ENCODE measurements at regions not wholly inside any gene's neighbourhood (a gene's known extent, or its start where the extent isn't known, plus 50 kb on each side); places are given as distances from the start of the nearest gene placed in this dataset.

DNA sequence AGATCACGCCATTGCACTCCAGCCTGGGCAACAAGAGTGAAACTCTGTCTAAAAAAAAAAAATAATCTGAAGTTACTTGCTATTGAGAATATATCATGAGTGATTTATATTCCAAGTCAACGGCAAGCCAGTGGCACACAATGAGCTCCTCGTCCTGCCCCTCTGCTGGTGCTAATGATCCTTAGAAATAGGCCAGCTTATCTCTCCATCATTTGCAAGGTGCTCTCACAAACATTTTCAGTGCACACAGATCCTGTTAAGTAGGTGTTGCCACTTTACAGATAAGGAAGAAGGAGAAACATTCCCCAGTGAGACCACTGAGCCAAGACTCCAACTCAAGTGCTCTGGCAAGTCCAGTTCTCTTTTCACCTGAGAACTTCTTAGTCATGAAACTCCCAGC lies 91.3 kb upstream of the GPR45 start:
- peak; percentile 60 for DNase-seq

- no peak for DNase-seq
These were observed 87.3 kb upstream of the GPR45 start for GRCh38 chr2:105154119-105154818.

GRCh38 chr2:105156166-105156565 lies 85.4 kb upstream of the GPR45 start:
- no peak for DNase-seq

GRCh38 chr2:105158002-105158401 lies 83.5 kb upstream of the GPR45 start:
- no peak for DNase-seq

GRCh38 chr2:105166688-105167087 lies 74.9 kb upstream of the GPR45 start:
- DNase-seq: no peak

- DNase-seq: no peak
These were observed 73.0 kb upstream of the GPR45 start for GRCh38 chr2:105168543-105168942.

DNA sequence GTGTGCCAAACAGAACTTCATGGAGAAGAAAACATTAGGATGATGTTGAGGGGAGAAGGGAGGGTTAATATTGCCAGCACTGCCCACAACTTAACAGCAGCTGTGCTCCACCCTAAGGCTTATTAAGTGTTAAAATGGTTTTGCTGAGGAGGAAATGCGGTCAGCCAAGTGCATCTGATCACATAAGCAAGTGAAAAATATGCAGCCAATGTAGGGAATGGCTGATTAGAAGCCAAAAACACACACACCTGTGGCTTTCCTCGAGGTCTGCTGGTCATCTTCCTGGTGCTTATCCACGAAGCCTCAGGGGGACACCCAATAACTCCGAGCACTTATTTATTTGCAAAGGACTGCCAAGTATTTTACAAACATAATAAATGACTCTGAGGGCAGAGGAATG lies 66.3 kb upstream of the GPR45 start:
- no peak for DNase-seq

GRCh38 chr2:105176429-105176828 lies 65.1 kb upstream of the GPR45 start:
- DNase-seq: no peak

- DNase-seq: no peak
These were observed 64.5 kb upstream of the GPR45 start for GRCh38 chr2:105177008-105177407.

GRCh38 chr2:105177536-105178254 lies 63.8 kb upstream of the GPR45 start:
- no peak for DNase-seq

DNA sequence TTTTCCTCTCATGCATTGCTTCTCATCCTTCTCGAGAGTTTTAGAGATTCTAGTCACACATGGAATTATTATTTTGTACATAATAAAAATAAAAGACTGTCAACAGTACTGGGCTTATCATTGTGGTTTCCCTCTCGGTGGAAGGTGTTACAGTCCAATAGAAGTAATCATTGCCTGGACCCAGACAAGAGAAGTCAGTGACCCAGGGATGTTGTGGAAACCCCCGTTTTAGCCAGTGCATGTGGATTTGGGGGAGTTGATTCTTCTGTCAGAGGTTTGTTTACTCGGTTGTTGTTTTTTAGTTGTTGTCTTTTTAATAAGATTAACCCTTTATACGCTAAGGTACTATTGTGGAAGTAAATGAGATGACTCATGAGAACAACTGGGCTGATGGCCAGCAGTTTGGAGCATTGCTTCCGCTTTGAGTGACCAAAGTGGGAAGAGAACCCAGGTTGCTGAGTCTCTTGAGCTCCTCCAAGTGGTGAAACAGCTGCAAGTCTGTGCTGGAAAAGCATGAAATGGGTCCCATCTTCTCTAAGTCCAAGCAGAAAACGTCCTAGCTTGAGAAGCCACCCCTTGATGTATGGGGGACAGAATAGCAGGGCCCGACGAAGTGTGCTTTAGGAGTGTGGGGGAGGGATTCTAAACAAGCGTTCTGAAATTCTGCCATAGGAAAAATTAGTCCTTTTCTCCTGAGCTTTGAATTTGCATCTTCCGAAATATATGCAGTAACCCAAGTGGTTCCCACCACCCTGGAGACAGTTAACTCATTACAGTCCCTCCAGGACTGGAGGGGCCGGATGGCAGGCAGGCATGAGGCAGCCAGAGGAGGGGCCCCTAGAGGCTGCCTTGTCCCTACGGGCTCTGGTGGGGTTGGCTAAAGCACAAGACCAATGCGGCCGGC lies 61.8 kb upstream of the GPR45 start:
- peak; percentile 31 for DNase-seq

GRCh38 chr2:105180491-105180972 lies 61.0 kb upstream of the GPR45 start:
- peak; percentile 45 for DNase-seq

DNA sequence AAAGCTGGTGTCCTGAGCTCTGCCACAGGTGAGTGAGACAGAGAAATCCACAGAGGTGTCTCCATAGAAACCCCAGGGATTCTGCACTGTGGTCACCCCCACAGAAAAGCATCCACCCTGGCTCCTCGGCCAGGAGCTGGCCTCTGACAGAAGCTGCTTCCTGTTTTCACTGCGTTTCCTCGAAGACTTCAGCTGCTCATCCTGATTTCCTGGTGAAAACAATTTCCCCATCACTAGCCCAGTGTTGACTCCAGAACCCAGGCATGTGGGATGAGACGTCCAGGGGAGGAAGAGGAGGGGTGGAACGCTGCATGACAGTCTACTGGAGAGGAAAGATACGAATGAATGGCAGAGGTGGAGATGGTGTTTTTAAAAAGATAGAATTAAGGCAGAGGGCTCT lies 60.3 kb upstream of the GPR45 start:
- no peak for DNase-seq

DNA sequence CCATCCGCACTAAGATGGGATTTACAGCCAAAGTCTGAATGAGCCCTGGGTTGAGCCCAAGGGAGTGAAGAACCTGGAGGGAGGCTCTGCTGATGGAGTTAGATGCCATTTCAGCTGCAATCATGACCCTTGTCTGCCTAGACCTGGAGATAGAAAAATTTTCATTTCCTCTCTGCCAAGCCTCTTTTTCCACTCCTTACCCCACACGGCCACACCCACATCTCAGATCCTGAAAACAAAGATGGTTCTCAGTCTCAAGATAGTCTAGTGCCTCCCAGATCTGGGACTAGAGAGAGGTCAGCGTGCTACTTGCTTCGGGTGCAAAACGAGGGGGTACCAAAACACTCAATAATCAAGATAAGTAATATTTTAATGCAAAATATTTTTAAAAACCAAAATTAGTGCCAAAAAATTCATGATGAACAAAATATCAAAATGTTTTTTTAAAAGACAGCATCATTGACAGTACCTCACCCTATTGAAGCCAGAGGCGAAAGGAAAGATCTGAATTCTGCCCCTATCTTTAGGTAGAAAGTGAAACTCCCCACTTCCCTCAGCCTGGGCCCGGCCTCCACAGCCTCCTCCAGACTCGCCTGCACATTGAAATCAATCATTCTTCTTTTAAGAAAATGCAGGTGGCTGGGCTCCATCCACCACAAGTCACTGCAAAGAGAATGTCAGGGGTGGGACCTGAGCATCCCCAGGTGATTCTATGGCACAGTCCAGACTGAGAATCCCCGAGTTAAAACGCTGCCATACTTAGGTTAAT lies 57.8 kb upstream of the GPR45 start:
- no peak for DNase-seq

- DNase-seq: no peak
These were observed 57.1 kb upstream of the GPR45 start for GRCh38 chr2:105184420-105184819.

DNA sequence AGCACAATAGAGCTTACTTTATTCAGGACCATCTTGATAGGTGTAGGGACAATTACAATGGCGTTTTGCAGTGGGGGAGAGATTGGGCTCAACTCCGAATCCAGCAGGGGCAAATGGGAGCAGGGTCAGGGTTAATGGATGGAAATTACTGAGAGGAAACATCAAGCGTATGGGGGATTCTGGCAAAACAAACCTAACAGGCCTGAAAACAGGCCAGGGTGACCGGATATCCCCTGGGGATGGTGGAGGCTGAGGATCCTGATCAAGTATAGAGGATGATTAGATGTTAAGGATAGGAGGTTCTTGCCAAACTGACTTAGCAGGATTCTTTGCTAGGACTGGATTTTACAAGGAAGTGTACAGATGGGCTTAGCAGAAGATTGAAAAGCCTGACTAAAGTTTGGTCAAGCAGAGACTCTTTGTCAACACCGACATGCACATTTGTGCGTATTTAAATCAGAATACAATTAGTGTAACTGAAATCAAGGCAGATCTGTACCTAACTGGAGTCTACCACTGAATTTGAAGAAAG lies 54.5 kb upstream of the GPR45 start:
- no peak for DNase-seq

DNA sequence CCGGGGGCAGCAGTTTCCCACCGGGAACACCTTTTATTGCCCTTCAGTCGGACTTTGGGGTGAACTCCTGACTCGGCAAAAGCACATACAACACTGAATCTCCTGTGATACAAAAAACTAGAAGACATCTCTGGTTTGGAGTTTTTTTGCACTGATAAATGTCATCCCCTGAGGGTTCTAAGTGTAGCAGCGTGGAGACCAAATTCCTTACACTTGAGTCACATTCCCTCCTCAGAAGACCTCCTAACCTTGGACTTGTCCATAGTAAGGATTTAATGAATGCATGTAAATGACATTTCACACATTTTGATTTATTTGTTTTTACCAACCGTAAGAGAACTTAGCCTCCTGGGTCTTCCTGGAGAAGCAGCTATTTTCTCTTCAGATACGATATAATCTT lies 54.0 kb upstream of the GPR45 start:
- no peak for DNase-seq

DNA sequence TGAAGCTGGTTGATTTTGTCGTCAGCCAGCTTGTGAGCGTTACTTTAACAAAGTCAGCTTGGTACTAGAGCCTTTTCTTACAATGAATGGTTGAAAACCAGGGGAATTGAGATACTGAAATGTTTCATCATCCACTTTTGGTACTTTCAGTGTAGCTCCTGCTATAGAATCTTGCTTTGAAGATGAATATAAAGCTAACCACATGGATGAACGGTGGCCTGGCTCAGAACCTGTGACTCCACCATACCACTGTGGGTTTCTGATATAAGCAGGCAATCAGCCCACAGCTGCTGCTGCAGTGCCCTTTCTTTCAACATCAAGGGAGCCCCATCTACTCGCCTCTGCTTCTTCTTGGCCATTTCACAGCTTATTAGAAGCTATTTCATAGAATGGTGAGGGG lies 53.2 kb upstream of the GPR45 start:
- no peak for DNase-seq
